Activated T-helper 2 cell treated with anti-CD3 and anti-CD28 coated beads, Interferon-gamma antibody, Interleukin-2, Interleukin-4, amounts not matched to agents 10 μg/mL and 5 μg/mL and 100 μg/mL, durations not matched to agents 14 hours and 24 hours and 36 hours (primary cell): ENCODE measurements at regions not wholly inside any gene's neighbourhood (a gene's known extent, or its start where the extent isn't known, plus 50 kb on each side); places are given as distances from the start of the nearest gene placed in this dataset.

ENCODE experiments used
- DNase-seq: peaks from one replicate; pipeline ENCODE4 v3.0.0; 2021; ENCODE audit warnings: low spot score
- H3K27ac Mint-ChIP-seq: one replicate; pipeline ENCODE4 v1.8.0; 2021; ENCODE audit warnings: mixed read lengths
- H3K27me3 Mint-ChIP-seq: one replicate; pipeline ENCODE4 v1.8.0; 2021; ENCODE audit warnings: low read depth, mixed read lengths
- H3K36me3 Mint-ChIP-seq: one replicate; pipeline ENCODE4 v1.8.0; 2021; ENCODE audit warnings: low read depth, mixed read lengths
- H3K4me1 Mint-ChIP-seq: one replicate; pipeline ENCODE4 v1.8.0; 2021; ENCODE audit warnings: low read depth, mixed read lengths
- H3K4me3 Mint-ChIP-seq: one replicate; pipeline ENCODE4 v1.8.0; 2021; ENCODE audit warnings: low read depth, mild to moderate bottlenecking, moderate library complexity, mixed read lengths
- H3K9me3 Mint-ChIP-seq: one replicate; pipeline ENCODE4 v1.8.0; 2021; ENCODE audit warnings: mixed read lengths
- intact Hi-C: fragments of 100-400 bp; cut with micrococcal nuclease; formaldehyde crosslinking; loops from one replicate; pipeline ENCODE4 v1.15.1; 2023

DNA sequence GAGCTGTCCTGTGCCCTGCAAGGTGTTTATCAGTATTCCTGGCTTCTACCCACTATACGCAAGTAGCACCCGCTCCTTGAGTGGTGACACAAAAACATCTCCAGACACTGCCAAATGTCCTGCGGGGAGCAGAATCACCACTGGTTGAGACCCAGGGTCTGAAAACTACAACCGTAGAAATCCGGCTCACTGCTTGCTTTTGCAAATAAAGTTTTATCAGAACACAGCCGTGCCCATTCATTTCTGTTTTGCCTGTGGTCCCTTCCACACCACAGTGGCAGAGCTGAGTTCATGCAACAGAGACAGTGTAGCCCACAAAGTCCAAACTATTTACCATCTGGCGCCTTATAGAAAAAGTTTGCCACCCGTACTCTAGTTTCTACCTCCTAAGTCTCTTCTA lies 125.7 kb upstream of the DIO3 start:
- Mint-ChIP-seq H3K27ac (no peak overlapping the region), H3K4me3 (no peak overlapping the region), H3K4me1 (no peaks in the 10 kb centered on the region), H3K36me3 (no peaks in the 10 kb centered on the region), H3K9me3 (no peaks in the 10 kb centered on the region), H3K27me3 (peaks cover 56% of the 10 kb centered on the region)
- no peak for DNase-seq
- intact Hi-C loops: no loop called here

DNA sequence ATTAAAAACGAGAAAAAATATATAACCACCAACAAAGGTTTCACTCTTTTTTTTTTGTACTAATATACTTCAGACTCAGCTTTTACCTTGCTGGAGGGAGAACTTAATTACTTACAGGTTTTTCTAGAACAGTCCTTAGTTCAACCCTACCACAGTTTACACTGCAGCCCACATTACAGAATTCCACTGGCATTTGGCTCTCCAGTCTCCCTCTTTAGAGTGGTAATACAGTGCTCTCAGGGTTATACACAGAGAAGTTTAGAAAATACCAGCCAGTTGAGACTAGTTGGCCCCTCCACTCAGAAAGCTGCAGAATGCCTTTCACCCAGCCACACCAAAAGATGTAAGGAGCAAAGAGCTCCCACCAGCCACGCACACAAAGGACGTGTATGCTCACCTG lies 122.3 kb upstream of the DIO3 start:
- Mint-ChIP-seq H3K4me1 (peaks cover 10% of the 10 kb centered on the region), H3K36me3 (no peaks in the 10 kb centered on the region), H3K27me3 (peaks cover 64% of the 10 kb centered on the region), H3K27ac (no peak overlapping the region), H3K9me3 (no peaks in the 10 kb centered on the region), H3K4me3 (no peak overlapping the region)
- intact Hi-C loops: no loop called here
- no peak for DNase-seq

DNA sequence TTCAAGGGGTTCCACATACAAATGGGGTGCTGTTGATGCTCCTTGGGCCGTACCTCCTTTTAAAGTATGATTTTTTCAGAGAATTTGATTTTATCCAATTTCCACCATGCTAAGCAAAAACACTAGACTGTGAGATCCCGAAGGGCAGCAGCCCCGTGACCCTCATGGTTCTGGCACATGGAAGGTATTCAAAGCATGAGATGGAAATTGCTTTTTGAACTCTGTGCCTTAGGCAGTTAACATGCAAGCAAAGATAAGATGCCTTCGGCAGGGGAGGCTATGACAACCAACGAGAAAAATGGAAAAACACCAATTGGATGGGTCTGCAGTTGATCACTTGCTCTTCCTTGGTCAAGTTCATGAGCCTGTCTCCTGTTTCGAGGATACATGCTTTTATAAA lies 120.8 kb upstream of the DIO3 start:
- no peak overlapping the region for H3K27ac Mint-ChIP-seq
- intact Hi-C loops: no loop called here
- no peaks in the 10 kb centered on the region for H3K9me3 Mint-ChIP-seq
- no peak overlapping the region for H3K4me3 Mint-ChIP-seq
- no peaks in the 10 kb centered on the region for H3K36me3 Mint-ChIP-seq
- peaks cover 10% of the 10 kb centered on the region for H3K4me1 Mint-ChIP-seq
- peaks cover 72% of the 10 kb centered on the region for H3K27me3 Mint-ChIP-seq
- no peak for DNase-seq

DNA sequence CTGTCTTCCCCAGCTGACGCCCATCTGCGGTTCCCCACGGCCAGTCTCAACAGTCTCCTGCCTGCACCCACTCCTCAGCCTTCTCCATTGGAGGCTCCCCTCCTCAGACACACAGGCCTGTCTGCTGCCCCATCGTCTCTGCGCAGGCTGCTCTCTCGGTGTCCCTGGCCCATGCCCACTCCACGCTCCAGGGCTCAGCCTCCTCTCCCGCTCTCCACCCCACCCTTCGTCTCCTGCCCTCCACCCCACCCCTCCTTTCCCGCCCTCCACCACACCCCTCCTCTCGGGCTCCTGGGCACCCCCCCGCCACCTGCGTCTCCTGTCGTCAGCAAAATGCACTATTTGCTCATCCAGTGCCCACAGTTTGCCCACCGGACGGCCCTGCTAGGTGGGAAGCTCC lies 119.6 kb upstream of the DIO3 start:
- Mint-ChIP-seq H3K9me3 (no peaks in the 10 kb centered on the region), H3K4me1 (peaks cover 10% of the 10 kb centered on the region), H3K4me3 (no peak overlapping the region), H3K36me3 (no peaks in the 10 kb centered on the region), H3K27ac (no peak overlapping the region), H3K27me3 (peaks cover 72% of the 10 kb centered on the region)
- intact Hi-C loops: no loop called here
- DNase-seq: no peak

DNA sequence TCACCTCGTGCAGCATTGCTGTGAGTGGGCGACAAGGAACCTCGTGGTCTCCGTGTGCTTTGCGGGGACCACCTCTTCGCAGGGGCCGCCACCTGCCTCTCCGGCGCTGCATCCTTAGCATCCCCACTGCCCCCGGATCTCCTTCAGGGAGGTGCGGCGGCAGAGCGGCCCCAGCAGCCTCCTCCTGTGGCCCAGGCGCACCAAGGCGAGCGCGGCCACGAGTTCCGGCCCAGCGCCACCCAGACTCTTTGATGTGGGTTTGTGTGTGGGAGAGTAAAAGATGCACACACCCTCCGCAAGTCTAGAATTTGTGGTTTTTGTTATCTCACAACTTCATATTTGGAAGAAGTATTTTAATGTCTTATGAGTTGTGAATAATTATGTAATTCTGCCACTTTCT lies 118.8 kb upstream of the DIO3 start:
- Mint-ChIP-seq H3K4me3 (no peak overlapping the region), H3K27me3 (peaks cover 74% of the 10 kb centered on the region), H3K36me3 (no peaks in the 10 kb centered on the region), H3K4me1 (peaks cover 10% of the 10 kb centered on the region), H3K27ac (no peak overlapping the region), H3K9me3 (no peaks in the 10 kb centered on the region)
- intact Hi-C loops: no loop called here
- DNase-seq: peak; percentile 71

DNA sequence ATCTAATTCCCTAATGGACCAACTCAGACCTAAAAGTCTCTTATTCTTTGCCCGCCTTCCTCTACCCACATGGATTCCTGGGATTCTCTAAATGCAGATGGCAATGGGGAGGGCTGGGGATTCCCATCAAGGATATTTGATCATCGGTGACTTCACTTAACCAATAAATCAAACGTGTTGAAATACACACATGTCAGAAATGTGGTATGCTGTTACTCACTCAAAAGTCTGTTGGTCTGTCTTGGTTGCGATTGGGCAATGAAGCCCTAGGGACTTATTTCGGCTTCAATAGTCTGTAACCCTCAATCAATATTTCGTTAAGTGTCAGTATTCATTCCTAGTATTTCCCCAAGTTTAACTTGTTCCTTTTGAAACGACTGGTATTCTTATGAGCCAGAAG lies 117.2 kb upstream of the DIO3 start:
- intact Hi-C loops: no loop called here
- peaks cover 10% of the 10 kb centered on the region for H3K4me1 Mint-ChIP-seq
- peaks cover 73% of the 10 kb centered on the region for H3K27me3 Mint-ChIP-seq
- no peak overlapping the region for H3K27ac Mint-ChIP-seq
- no peaks in the 10 kb centered on the region for H3K36me3 Mint-ChIP-seq
- no peak for DNase-seq
- H3K9me3 Mint-ChIP-seq: no peaks in the 10 kb centered on the region
- no peak overlapping the region for H3K4me3 Mint-ChIP-seq

DNA sequence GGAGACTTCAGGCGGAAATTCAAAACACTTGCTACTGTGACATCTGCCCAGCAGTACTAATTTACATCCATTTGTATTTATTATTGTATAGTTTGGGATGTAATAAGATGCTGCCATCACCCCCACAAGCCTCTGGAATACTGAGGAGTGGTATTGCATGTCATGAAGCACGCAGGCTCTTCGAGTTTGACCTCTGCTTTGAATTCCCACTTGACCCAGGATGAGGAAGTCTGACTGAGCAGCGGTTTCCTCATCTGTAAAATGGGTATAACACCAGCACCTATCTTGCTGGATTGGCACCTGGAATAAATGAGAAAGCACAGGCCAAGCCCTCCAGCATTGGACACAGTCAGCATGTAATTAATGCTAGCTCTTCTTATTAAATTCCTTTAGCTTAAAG lies 116.0 kb upstream of the DIO3 start:
- peaks cover 73% of the 10 kb centered on the region for H3K27me3 Mint-ChIP-seq
- no peaks in the 10 kb centered on the region for H3K36me3 Mint-ChIP-seq
- H3K9me3 Mint-ChIP-seq: no peaks in the 10 kb centered on the region
- H3K4me1 Mint-ChIP-seq: peaks cover 10% of the 10 kb centered on the region
- no peak overlapping the region for H3K4me3 Mint-ChIP-seq
- intact Hi-C loops: no loop called here
- DNase-seq: no peak
- H3K27ac Mint-ChIP-seq: no peak overlapping the region

DNA sequence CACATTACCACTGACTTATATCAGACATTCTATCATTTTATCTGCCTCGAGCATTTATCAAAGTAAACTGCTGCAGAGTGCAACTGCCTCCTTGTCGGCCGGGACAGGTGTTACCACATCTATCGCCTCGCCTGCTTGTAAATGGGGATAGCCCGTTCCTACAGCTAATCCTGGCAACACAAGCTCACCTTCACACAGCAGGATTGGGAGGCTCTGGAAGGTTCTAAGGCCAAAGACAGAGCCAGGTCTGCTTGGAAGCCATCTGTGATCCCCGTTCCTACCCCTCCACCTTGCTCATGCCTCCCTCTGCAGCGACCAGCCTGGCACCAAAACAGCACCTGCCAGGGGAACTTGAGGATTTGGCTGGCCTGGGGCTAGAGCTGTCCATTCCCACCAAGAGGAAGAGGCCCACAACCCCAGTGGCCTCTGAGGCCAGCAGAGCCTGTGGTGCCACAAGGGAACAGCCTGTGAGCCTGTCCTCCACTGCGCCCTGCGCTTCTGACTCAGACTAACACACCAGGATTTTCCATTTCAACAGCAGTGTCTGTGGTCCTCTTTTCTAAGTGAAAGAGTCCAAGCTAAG lies 114.8 kb upstream of the DIO3 start:
- no peak for DNase-seq
- Mint-ChIP-seq H3K27ac (no peak overlapping the region), H3K9me3 (no peaks in the 10 kb centered on the region), H3K4me3 (no peak overlapping the region), H3K27me3 (peaks cover 70% of the 10 kb centered on the region), H3K36me3 (no peaks in the 10 kb centered on the region), H3K4me1 (peaks cover 10% of the 10 kb centered on the region)
- intact Hi-C loops: no loop called here

DNA sequence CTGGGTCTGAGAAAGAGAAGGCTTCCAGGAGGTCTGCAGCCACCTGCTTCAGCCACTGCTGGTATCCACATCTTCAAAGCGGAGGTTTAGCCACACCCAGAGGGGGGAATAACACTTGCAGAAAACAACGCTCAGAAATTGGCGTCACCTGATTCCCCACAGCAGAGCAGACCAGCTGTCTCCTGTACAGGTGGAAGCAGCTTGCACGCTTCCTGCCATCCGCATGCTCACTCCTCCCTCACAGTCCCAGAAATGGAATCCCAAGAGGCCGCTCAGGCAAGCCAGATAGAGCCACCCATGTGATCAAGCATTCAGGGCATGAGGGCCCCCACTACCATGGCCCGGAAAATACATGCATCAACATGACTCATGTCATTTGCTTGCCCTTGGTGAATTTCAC lies 112.2 kb upstream of the DIO3 start:
- no peaks in the 10 kb centered on the region for H3K9me3 Mint-ChIP-seq
- H3K27ac Mint-ChIP-seq: no peak overlapping the region
- no peaks in the 10 kb centered on the region for H3K36me3 Mint-ChIP-seq
- H3K4me1 Mint-ChIP-seq: no peaks in the 10 kb centered on the region
- no peak overlapping the region for H3K4me3 Mint-ChIP-seq
- no peak for DNase-seq
- intact Hi-C loops: no loop called here
- peaks cover 71% of the 10 kb centered on the region for H3K27me3 Mint-ChIP-seq

DNA sequence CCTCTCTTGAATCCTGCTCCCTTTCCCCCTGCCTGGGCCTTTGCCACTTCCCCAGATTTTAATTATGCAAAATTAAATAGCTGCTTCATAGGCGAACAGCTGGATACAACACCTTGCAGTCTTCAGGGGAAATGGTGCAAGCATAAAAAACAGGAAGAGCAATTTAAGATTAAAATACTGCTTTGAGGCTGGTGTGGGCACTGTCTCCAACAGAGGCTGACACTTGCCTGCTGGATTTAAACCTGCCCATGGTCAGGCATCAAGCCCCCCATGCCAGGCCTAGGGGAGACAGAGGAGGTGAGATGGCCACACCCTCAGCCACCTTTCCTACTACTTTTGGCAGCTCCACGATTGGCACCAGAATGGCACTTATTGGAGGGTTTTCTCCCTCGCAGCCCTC lies 110.1 kb upstream of the DIO3 start:
- no peak overlapping the region for H3K27ac Mint-ChIP-seq
- no peak overlapping the region for H3K4me3 Mint-ChIP-seq
- DNase-seq: no peak
- intact Hi-C loops: no loop called here
- no peaks in the 10 kb centered on the region for H3K9me3 Mint-ChIP-seq
- H3K36me3 Mint-ChIP-seq: no peaks in the 10 kb centered on the region
- peaks cover 76% of the 10 kb centered on the region for H3K27me3 Mint-ChIP-seq
- H3K4me1 Mint-ChIP-seq: no peaks in the 10 kb centered on the region

DNA sequence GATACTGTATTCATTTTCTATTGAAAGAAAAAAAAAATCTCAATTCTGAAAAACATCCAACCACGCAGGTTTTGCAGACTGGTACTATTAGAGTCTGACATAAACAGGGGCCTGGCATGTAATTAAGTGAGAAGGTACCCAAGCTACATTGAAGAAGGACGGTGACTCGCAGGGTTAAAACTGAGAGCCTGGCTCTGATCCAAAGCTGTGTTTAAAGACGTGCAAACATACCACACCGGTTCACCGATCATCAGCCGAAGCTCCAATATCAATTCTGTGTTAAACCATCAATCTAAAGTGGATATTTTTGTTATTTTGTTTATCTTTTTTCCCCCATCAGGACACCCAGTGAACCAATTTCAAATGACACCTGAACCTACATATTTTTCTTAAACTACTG lies 108.1 kb upstream of the DIO3 start:
- H3K4me3 Mint-ChIP-seq: no peak overlapping the region
- no peaks in the 10 kb centered on the region for H3K4me1 Mint-ChIP-seq
- H3K27me3 Mint-ChIP-seq: peaks cover 69% of the 10 kb centered on the region
- no peak for DNase-seq
- no peak overlapping the region for H3K27ac Mint-ChIP-seq
- no peaks in the 10 kb centered on the region for H3K36me3 Mint-ChIP-seq
- intact Hi-C loops: no loop called here
- no peaks in the 10 kb centered on the region for H3K9me3 Mint-ChIP-seq

DNA sequence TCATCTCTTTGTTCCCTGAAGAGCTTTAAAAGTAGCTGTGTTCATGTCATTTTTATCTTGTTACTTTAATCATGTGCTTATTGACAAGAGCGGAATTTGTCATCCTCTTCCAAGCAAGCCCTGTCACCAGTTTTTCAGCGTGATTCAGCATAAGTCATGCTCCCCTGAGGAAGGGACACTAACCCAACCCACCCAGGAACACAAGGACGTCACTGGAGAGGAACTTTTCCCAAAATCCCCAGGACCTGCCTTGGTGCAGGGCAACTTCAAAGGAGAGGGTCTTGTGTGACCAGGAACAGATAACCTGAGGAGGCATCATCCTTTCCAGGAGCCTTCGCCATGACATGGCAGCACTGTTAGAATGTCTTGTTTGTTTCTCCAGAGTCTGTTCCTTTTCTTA lies 107.1 kb upstream of the DIO3 start:
- Mint-ChIP-seq H3K36me3 (no peaks in the 10 kb centered on the region), H3K4me3 (no peak overlapping the region), H3K9me3 (no peaks in the 10 kb centered on the region), H3K4me1 (no peaks in the 10 kb centered on the region), H3K27ac (no peak overlapping the region), H3K27me3 (peaks cover 65% of the 10 kb centered on the region)
- DNase-seq: no peak
- intact Hi-C loops: no loop called here

DNA sequence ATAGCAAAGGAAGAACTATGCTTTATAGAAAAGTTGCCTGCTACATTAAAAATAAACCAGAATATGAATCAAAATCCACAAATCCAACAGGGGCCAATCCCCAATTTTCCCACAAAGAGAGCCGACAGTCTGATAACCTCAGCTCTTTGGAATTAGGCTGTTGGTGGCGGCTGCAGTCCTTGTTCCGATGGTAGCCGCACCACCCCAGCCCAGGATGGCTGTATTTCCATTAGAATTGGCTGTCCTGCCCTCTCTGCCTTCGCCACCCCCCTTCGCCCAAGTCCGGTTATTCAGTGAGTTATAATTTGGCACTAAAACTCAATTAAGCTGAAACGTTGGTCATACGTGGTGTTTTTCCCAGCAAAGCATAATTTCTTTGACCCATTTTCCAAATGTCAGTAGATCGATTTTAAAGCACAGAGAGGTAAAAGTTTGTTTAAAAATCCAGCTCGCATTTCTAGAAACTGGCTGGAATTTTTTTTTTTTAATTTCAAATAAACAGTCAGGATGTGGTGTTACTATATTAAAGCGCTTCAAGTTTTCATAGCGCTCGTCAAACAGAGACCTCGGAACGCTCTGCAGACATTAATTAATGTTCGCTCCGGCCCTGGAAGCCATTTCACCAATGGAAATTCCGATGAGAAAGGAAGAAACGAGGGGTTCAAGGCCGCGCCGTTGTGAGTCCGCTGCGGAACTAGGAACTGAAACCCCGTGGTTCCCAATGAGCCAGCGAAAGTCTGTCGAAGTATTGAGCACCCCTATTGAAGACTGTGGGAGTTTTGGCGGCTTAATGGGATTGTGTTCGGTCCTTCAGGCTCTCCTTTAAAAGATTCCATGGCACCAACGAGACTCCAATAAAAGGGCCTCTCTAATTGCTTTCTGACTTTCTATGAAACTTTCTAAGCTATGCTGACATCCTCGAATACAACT lies 104.8 kb upstream of the DIO3 start:
- Mint-ChIP-seq H3K27me3 (peaks cover 65% of the 10 kb centered on the region), H3K27ac (no peak overlapping the region), H3K9me3 (no peaks in the 10 kb centered on the region), H3K36me3 (no peaks in the 10 kb centered on the region), H3K4me3 (no peak overlapping the region), H3K4me1 (no peaks in the 10 kb centered on the region)
- DNase-seq: no peak
- intact Hi-C loops: loop anchor here (5.0 kb wide), 1 partner anchor 111 kb away; no protein-coding TSS in a partner anchor
